ENCODE measurements at regions not wholly inside any gene's neighbourhood (a gene's known extent, or its start where the extent isn't known, plus 50 kb on each side); places are given as distances from the start of the nearest gene placed in this dataset.
A peak's percentile ranks its signal among the peaks of the same experiment; 100 is the strongest.

DNA sequence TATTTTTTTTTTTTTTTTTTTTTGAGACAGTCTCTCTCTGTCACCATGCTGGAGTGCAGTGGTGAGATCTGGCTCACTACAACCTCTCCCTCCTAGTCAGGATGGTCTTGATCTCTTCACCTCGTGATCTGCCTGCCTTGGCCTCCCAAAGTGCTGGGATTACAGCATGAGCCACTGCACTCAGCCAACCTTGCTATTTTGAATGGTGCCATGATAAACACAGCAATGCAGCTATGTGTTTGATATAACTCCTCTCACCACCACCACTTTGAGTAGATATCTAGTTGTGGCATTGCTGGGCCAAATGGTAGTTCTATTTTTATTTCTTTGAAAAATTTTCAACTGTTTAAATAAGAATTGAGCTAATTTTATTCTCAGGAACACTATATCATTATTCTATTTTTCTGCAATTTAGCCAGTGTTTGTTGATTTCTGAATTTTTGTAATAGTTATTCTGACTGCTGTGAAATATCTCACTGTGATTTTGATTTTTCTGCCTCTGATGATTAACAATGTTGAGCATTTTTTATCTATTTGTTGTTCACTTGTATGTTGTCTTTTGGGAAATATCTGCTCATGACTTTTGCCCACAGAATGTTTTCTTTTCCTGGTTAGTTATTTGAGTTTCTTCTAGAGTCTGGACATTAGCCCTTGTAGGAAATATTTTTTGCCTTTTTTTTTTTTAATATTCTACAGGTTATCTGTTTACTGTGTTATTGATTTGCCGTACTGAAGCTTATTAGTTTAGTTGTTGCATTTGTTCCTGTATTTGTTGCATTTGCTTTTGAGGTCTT is 257.5 kb upstream of the RBMY1B start:
- TF ChIP-seq, protein P1, sequence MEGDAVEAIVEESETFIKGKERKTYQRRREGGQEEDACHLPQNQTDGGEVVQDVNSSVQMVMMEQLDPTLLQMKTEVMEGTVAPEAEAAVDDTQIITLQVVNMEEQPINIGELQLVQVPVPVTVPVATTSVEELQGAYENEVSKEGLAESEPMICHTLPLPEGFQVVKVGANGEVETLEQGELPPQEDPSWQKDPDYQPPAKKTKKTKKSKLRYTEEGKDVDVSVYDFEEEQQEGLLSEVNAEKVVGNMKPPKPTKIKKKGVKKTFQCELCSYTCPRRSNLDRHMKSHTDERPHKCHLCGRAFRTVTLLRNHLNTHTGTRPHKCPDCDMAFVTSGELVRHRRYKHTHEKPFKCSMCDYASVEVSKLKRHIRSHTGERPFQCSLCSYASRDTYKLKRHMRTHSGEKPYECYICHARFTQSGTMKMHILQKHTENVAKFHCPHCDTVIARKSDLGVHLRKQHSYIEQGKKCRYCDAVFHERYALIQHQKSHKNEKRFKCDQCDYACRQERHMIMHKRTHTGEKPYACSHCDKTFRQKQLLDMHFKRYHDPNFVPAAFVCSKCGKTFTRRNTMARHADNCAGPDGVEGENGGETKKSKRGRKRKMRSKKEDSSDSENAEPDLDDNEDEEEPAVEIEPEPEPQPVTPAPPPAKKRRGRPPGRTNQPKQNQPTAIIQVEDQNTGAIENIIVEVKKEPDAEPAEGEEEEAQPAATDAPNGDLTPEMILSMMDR (IDR thresholded peaks at IDR 0.05; ENCODE audit: extremely low read depth, missing control alignments) = no peak
- no peak for DNase-seq (ENCODE audit: low spot score)

DNA sequence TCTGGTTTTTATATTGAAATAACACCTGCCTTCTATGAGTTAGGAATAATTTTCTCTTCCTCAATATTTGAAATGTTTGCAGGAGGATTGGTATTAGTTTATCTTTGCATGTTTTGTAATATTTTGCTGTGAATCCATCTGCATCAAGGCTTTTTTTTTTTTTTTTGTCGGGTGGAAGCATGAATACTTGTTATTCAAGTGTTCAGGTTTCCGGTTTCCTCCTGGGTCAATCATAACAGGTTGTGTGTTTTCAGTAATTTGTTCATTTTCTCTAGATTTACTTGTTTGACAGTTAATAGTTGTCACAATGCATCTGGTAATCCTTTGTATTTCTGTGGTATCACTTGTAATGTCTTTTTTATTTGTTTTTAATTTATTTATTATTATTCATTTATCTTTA is 256.7 kb upstream of the RBMY1B start:
- TF ChIP-seq, protein P1 (IDR thresholded peaks at IDR 0.05; ENCODE audit: extremely low read depth, missing control alignments) = no peak
- DNase-seq (ENCODE audit: low spot score) = no peak

DNA sequence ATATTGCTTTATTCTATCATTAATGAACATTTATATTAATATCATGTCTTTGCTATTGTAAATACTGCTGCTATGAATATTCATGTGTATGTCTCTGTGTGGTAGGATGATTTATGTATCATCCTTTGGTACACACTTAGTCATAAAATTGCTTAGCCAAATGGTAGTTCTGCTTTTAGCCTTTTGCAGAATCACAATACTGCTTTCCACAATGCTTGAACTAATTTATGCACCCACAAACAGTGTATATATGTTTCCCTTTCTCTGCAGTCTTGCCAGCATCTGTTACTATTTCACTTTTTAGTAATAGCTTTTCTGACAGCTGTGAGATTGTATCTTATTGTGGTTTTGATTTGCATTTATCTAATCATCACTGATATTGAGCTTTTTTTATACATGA is 254.3 kb upstream of the RBMY1B start:
- DNase-seq (ENCODE audit: low spot score) = no peak
- TF ChIP-seq, protein P1 (IDR thresholded peaks at IDR 0.05; ENCODE audit: extremely low read depth, missing control alignments) = no peak

DNA sequence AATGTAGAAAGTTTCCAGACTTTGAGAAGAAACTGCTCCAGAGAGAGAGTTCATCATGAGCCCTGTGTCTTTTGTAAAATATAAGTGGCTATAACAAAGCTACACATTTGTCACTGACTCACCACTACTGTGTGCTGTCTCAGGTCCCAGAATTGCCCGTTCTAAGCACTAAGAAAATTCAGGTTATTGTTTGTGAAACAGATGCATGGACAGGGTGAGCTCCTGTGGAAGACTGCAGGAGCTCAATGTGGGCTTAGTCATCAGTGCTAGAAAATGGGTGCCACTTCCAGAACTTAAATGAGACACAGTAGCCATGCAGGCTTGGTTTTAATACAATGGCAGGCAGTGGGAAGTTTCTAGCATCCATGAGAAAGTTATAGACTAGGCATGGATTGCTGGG is 251.4 kb upstream of the RBMY1B start:
- TF ChIP-seq, protein P1 (IDR thresholded peaks at IDR 0.05; ENCODE audit: extremely low read depth, missing control alignments) = no peak
- DNase-seq (ENCODE audit: low spot score) = no peak

DNA sequence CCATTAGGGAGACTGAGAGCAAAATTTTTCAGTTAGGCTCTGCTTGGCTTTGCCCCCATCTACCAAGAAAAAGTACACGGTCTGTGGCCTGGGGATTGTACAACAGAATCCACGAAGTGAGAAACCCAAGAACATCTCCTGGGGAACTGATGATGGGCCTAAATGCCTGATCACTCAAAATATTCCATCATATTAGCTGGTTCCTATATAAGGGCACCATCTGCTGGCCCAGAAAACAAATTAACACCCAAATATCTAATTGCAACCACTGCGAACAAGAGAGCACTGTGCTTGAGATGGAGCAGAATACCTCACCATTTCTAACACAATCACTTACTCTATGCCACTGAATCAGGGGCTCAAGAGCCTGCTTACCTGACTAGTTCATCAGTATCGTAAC is 250.8 kb upstream of the RBMY1B start:
- DNase-seq (ENCODE audit: low spot score) = no peak
- TF ChIP-seq, protein P1 (IDR thresholded peaks at IDR 0.05; ENCODE audit: extremely low read depth, missing control alignments) = peak; percentile 5

DNA sequence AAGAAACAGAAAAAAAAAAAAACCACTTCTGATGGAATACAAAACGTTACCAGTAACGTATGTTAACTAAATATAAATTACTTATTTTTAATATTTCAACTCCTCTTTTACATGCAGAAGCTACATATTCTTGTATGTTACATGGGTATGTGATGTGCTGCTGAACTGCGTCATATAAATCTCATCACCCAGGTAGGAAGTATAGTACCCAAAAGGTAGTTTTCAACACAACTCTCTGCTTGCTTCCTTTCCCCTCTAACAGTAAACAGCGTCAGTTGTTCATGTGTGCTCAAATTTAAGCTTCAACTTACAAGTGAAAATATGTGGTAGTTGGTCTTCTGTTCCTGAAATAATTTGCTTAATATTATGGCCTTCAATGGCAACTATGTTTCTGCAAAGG is 250.0 kb upstream of the RBMY1B start:
- no peak for DNase-seq (ENCODE audit: low spot score)
- TF ChIP-seq, protein P1 (IDR thresholded peaks at IDR 0.05; ENCODE audit: extremely low read depth, missing control alignments) = no peak

DNA sequence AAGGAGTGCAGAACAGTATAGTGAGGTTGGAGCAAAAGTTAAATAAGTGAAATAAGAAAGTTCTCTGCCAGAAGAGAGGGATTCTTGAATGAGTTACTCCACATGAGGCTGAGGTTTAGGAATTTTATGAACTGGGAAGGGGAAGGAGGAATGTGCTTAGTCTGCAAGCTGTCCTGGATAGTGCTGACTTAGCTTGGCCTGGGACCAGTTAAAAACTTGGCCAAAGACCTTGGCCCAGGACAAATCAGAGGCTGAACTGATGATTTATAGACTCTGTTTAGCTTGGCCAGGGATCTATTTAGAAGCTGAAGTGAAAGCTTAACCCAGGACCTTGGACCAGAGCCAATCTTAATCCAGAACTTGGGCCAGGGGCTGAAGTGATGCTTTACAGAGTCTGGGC is 244.4 kb upstream of the RBMY1B start:
- TF ChIP-seq, protein P1 (IDR thresholded peaks at IDR 0.05; ENCODE audit: extremely low read depth, missing control alignments) = no peak
- DNase-seq (ENCODE audit: low spot score) = no peak
